ENCODE measurements at regions not wholly inside any gene's neighbourhood (a gene's known extent, or its start where the extent isn't known, plus 50 kb on each side); places are given as distances from the start of the nearest gene placed in this dataset.

GRCh38 chr4:133046156-133046555 is 102.9 kb upstream of the PCDH10 start:
- no peak for DNase-seq (ENCODE audit: low spot score)

DNA sequence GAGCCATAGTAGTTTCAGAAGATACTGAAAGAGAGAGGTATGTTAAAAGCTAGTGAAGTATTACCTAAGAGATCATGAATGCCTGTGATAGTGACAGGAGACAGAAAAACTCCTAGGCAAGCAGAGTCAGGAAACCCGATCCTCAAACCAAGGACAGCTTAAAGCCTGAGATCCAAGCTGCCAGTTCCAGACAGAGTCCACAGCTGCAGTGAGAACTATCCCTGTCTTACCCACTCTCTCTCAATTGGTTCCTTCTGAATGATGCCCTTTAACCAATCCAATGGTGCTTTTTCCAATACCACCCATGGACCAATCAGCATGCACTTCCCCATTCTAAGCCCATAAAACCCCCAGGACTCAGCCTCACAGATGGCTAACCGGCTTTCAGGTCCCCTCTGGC is 90.4 kb upstream of the PCDH10 start:
- DNase-seq (ENCODE audit: low spot score) = no peak

DNA sequence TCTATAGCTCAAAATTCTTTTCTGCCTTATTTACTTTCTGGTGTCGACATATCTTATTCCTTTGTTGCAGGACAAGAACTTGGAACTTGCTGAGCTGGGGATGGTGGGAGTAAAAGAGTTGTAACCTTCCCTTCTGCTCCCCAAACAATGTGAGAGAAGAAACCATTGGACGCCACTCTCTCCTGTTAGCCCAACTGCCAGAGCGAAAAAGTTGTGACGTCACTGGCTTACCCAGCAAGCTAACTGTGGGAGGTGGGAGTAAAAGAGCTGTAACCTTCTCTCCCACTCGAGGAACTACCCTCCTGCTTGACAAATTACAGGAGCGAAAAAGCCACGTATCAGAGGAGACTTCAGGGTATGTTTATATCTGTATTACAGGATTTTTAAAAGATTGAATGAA is 90.0 kb upstream of the PCDH10 start:
- DNase-seq (ENCODE audit: low spot score) = no peak

DNA sequence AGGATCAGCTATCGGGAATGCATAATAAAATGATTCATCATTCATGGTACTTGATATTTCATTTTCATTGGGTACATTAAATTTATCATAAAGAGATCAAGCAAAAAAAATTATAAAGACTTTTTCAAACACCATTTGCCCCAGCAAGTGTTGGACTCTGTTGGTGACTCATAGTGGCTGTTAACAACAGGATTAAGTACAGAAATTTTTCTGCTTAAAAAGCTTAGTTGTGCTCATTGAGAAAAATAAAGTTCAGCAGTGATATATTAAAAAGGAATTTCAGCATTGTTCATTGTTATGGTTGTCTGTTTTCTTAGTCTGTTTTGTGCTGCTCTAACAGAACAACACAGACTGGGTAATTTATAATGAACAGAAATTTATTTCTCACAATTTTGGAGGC is 86.2 kb upstream of the PCDH10 start:
- no peak for DNase-seq (ENCODE audit: low spot score)

GRCh38 chr4:133068083-133068482 is 81.0 kb upstream of the PCDH10 start:
- no peak for DNase-seq (ENCODE audit: low spot score)

DNA sequence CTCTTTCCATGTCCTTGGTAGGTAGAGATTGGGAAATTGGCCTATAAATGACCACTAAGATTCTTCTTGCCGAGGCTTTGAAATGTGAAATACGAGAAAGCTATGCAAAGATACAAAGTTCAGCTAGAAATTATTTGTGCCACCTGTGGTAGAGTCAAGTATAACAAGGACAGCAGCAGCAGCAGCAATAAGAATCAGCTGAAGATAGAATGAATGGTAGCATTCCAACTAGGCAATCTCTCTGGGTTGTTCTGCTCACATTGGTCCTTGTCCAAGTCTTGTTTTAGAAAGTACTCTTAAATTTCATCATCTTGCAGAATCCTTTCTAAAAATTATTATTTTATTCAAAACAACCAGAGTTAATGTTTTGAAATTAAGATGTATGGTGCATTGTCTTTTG is 67.8 kb upstream of the PCDH10 start:
- DNase-seq (ENCODE audit: low spot score) = no peak

DNA sequence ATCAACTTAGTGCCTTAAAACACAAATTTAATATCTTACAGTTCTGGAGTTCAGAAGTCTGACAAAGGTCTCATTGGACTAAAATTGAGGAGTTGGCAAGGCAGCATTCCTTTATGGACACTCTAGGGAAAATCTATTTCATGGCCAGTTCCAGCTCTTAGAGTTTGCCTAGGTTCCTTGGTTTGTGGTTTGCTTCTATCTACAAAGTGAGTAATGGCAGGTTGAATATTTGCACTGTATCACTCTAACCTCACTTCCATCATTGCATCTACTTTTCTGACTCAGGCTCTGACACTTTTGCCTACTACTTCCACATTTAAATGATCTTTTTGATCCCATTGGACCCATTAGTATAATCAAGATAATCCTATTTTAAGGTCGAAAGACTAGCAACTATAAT is 64.7 kb upstream of the PCDH10 start:
- DNase-seq (ENCODE audit: low spot score) = no peak

DNA sequence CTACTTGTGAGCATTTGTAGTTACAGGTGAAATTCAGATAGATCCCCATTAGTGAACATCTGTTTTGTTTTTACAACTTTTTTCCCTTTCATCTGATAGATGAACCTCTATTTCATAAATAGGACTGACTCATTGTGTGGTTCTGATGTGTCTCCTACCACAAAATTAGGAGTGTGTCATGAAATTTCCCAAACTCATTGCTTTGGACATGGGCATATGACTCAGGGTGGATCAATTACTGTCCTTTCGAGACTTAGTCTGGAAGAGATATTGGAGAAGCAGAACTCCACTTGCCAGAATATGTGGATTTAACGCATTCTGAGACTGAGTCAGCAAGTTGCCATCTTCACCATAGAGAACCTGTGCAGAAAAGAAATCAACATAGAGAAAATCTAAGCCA is 53.5 kb upstream of the PCDH10 start:
- no peak for DNase-seq (ENCODE audit: low spot score)

GRCh38 chr4:133096972-133097371 is 52.1 kb upstream of the PCDH10 start:
- DNase-seq (ENCODE audit: low spot score) = no peak

All from kidney capillary endothelial cell (primary cell).